Prostate gland (tissue), 2 donors: ENCODE measurements at regions not wholly inside any gene's neighbourhood (a gene's known extent, or its start where the extent isn't known, plus 50 kb on each side); places are given as distances from the start of the nearest gene placed in this dataset.

Experiments used
- DNase-seq: peaks from one replicate; pipeline ENCODE4 v3.0.0-alpha.2; 2019; ENCODE audit warnings: low spot score
- H3K27ac ChIP-seq, 2 donors: fragments of 200-600 bp; sonication (generic); 2 replicates each; pipeline ENCODE4 v1.5.1; 2017 to 2019
- H3K27me3 ChIP-seq: fragments of 200-600 bp; sonication (generic); replicated peaks from 2 replicates; pipeline ENCODE4 v1.5.1; 2019; ENCODE audit not compliant: insufficient read depth
- H3K36me3 ChIP-seq, 2 donors: fragments of 200-600 bp; sonication (generic); 1 replicate in 1 of 2; 2 replicates in 1 of 2; pipeline versions ENCODE4 v1.5.1 to v1.8.1; 2017 to 2019
- H3K4me1 ChIP-seq: fragments of 200-600 bp; sonication (generic); replicated peaks from 2 replicates; pipeline ENCODE4 v1.5.1; 2019
- H3K4me3 ChIP-seq, 2 donors: fragments of 200-600 bp; sonication (generic); 2 replicates each; pipeline ENCODE4 v1.5.1; 2017 to 2019
- H3K9me3 ChIP-seq: fragments of 200-600 bp; sonication (generic); 2 replicates; pipeline ENCODE4 v1.5.1; 2017
- POLR2A ChIP-seq: fragments of 450-650 bp; IDR thresholded peaks from one replicate; pipeline ENCODE4 v1.6.1; 2016; ENCODE audit warnings: antibody characterized with exemption, mild to moderate bottlenecking
- POLR2AphosphoS5 ChIP-seq: sonication (generic); formaldehyde crosslinking; IDR thresholded peaks from one replicate; pipeline ENCODE4 v1.6.1; 2017; ENCODE audit warnings: antibody characterized with exemption
- WGBS: methylation state at CpG from one replicate; pipeline ENCODE4 v1.1.5; 2018; 5-methylcytosine and 5-hydroxymethylcytosine counted together
- intact Hi-C: fragments of 100-400 bp; cut with DNase I; formaldehyde crosslinking; loops from one replicate; pipeline ENCODE4 v1.14.2; 2022
- TF ChIP-seq, protein P1 (sequence below), 4 experiments: fragments of 200-600 bp in 2 of 4; fragments of 450-650 bp in 2 of 4; sonication (generic) in 2 of 4; IDR thresholded peaks; 1 replicate in 3 of 4; 2 replicates in 1 of 4; pipeline ENCODE4 v1.5.1; 2016 to 2019; ENCODE audit warnings: antibody characterized with exemption in 4 of 4, mild to moderate bottlenecking in 2 of 4, moderate library complexity in 2 of 4

DNA sequence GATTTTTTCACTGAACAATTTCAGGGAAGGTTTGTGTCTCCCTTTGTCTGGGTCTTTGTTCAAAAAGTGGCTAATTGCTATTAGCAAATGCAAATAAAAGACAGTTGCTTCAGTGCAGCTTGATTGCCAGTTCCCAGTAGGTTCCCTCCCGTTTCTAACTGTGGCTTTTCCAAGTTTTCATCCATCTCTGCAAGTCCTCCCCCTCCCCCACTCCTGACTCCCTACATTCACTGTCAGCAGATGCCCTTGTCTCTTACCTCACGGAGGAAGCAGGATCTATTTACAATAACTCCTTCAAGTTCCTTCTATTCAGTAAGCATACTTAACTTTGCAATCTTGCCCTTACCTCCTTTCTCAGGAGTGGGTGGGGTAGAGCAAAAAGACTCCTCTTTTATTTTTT lies 55.4 kb upstream of the SCEL start:
- Histone ChIP-seq H3K9me3 (no peaks in the 10 kb centered on the region), H3K36me3 (no peaks in the 10 kb centered on the region), H3K27me3 (no peaks in the 10 kb centered on the region), H3K27ac (no peak overlapping the region), H3K4me1 (no peaks in the 10 kb centered on the region), H3K4me3 (no peak overlapping the region)
- WGBS, result 33% methylated on average over 2 of the region's 2 CpGs
- no peak for DNase-seq
- intact Hi-C loops, result no loop called here
- TF ChIP-seq, protein P1, sequence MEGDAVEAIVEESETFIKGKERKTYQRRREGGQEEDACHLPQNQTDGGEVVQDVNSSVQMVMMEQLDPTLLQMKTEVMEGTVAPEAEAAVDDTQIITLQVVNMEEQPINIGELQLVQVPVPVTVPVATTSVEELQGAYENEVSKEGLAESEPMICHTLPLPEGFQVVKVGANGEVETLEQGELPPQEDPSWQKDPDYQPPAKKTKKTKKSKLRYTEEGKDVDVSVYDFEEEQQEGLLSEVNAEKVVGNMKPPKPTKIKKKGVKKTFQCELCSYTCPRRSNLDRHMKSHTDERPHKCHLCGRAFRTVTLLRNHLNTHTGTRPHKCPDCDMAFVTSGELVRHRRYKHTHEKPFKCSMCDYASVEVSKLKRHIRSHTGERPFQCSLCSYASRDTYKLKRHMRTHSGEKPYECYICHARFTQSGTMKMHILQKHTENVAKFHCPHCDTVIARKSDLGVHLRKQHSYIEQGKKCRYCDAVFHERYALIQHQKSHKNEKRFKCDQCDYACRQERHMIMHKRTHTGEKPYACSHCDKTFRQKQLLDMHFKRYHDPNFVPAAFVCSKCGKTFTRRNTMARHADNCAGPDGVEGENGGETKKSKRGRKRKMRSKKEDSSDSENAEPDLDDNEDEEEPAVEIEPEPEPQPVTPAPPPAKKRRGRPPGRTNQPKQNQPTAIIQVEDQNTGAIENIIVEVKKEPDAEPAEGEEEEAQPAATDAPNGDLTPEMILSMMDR (IDR thresholded peaks at IDR 0.05), result no peak
- TF ChIP-seq POLR2A (no peak), POLR2AphosphoS5 (no peak)

DNA sequence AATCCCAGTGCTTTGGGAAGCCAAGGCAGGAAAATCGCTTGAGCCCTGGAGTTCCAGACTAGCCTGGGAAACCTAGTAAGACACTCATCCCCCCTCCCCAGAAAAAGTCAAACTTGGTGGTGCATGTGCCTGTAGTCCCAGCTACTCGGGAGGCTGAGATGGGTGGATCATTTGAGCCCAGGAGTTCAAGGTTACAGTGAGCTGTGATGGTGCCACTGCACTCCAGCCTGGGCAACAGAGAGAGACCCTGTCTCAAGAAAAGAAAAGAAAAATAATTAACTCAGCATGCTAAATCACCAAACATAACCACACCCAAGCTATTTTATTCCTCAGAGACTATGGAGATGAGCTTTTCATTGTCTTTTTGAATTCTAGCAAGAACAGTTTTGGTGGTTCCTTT lies 56.2 kb upstream of the SCEL start:
- TF ChIP-seq, protein P1 (IDR thresholded peaks at IDR 0.05), result no peak
- no peak for TF ChIP-seq POLR2AphosphoS5
- Histone ChIP-seq H3K9me3 (no peaks in the 10 kb centered on the region), H3K27me3 (no peaks in the 10 kb centered on the region), H3K36me3 (no peaks in the 10 kb centered on the region), H3K27ac (no peak overlapping the region), H3K4me3 (no peak overlapping the region), H3K4me1 (no peaks in the 10 kb centered on the region)
- DNase-seq, result no peak
- intact Hi-C loops, result loop anchor here (10.0 kb wide), 1 partner anchor 295 kb away; no protein-coding TSS in a partner anchor
- WGBS, result 63% methylated on average over 2 of the region's 2 CpGs

DNA sequence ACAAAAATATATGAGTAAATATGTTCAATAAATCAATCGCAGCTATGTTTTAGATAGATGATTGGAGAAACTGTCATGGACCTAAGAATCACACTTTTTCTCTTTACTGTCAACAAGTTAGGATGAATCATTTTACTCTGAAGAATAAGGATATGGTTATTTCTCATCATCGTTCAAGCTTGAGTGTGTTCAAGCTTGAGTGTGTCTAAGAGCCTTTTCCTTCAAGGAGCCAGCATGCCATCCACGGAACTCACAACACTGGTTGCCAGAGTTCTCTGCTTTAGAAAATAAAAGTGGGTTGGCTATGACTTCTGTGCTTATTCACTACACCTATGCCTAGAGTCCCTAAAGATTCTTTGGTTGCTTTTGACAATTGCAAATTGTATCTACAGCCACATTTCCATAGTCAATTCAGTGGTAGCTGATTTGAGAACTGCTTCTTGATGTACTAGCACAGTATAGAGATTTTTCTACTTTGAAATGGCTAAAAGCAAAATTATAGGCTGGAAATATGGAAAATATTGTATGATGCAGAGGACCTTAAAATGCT lies 58.1 kb upstream of the SCEL start:
- TF ChIP-seq POLR2AphosphoS5 (no peak), POLR2A (no peak)
- TF ChIP-seq, protein P1 (IDR thresholded peaks at IDR 0.05), result no peak
- no peaks in the 10 kb centered on the region for H3K27me3 ChIP-seq
- no peaks in the 10 kb centered on the region for H3K9me3 ChIP-seq
- intact Hi-C loops, result loop anchor here (10.0 kb wide), 1 partner anchor 293 kb away; no protein-coding TSS in a partner anchor
- no peaks in the 10 kb centered on the region for H3K36me3 ChIP-seq
- 90% methylated on average over 3 of the region's 3 CpGs for WGBS
- H3K27ac ChIP-seq, result no peak overlapping the region
- DNase-seq, result no peak
- H3K4me1 ChIP-seq, result no peaks in the 10 kb centered on the region
- H3K4me3 ChIP-seq, result no peak overlapping the region

DNA sequence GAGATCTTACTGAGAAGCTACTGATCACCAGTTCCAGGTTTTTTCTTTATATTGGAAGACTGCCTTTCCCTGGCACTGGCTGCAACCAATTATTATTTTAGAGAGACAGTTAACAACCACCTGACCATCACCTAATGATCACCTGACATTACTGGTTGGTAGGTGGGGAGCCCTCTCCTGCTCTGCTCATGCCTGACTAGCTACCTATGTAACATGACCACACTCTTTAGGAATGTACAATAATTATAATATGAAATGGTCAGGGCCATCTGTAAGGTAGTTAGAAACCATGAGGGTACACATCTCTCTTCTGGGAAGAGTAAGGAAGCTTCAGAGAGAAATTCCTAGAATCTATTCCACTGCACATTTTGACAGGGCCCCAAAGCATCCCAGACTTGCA lies 59.0 kb upstream of the SCEL start:
- no peaks in the 10 kb centered on the region for H3K4me1 ChIP-seq
- DNase-seq, result no peak
- intact Hi-C loops, result loop anchor here (10.0 kb wide), 1 partner anchor 292 kb away; no protein-coding TSS in a partner anchor
- H3K27ac ChIP-seq, result no peak overlapping the region
- H3K9me3 ChIP-seq, result no peaks in the 10 kb centered on the region
- no peaks in the 10 kb centered on the region for H3K27me3 ChIP-seq
- TF ChIP-seq POLR2A (no peak), POLR2AphosphoS5 (no peak)
- TF ChIP-seq, protein P1 (IDR thresholded peaks at IDR 0.05), result no peak
- H3K36me3 ChIP-seq, result no peaks in the 10 kb centered on the region
- no peak overlapping the region for H3K4me3 ChIP-seq

DNA sequence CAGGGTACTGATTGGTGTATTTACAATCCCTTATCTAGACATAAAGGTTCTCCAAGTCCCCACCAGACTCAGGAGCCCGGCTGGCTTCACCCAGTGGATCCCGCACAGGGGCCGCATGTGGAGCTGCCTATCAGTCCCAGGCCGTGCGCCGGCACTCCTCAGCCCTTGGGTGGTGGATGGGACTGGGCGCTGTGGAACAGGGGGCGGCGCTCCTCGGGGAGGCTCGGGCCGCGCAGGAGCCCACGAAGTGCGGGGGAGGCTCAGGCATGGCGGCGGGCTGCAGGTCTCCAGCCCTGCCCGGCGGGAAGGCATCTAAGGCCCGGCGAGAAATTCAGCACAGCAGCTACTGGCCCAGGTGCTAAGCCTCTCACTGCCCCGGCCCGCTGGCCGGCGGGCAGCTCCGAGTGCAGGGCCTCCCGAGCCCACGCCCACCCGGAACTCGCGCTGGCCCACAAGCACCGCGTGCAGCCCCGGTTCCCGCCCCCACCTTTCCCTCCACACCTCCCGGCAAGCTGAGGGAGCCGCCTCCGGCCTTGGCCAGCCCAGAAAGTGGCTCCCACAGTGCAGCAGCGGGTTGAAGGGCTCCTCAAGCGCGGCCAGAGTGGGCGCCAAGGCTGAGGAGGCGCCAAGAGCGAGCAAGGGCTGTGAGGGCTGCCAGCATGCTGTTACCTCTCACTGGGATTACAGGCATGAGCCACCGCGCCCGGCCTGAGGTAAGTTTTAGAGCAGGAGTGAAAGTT lies 60.0 kb upstream of the SCEL start:
- Histone ChIP-seq H3K27ac (no peak overlapping the region), H3K27me3 (no peaks in the 10 kb centered on the region), H3K9me3 (no peaks in the 10 kb centered on the region), H3K4me3 (no peak overlapping the region), H3K4me1 (no peaks in the 10 kb centered on the region), H3K36me3 (no peaks in the 10 kb centered on the region)
- TF ChIP-seq, protein P1 (IDR thresholded peaks at IDR 0.05), result no peak
- TF ChIP-seq POLR2A (no peak), POLR2AphosphoS5 (no peak)
- 95% methylated on average over 47 of the region's 47 CpGs for WGBS
- no peak for DNase-seq
- intact Hi-C loops, result loop anchor here (10.0 kb wide), 1 partner anchor 291 kb away; no protein-coding TSS in a partner anchor
